ENCODE measurements at regions not wholly inside any gene's neighbourhood (a gene's known extent, or its start where the extent isn't known, plus 50 kb on each side); places are given as distances from the start of the nearest gene placed in this dataset.
"Not testable (repeated sequence)": the region's sequence is repeated elsewhere in the genome, so short reads cannot be mapped to it uniquely, and the experiment has no call there.

DNA sequence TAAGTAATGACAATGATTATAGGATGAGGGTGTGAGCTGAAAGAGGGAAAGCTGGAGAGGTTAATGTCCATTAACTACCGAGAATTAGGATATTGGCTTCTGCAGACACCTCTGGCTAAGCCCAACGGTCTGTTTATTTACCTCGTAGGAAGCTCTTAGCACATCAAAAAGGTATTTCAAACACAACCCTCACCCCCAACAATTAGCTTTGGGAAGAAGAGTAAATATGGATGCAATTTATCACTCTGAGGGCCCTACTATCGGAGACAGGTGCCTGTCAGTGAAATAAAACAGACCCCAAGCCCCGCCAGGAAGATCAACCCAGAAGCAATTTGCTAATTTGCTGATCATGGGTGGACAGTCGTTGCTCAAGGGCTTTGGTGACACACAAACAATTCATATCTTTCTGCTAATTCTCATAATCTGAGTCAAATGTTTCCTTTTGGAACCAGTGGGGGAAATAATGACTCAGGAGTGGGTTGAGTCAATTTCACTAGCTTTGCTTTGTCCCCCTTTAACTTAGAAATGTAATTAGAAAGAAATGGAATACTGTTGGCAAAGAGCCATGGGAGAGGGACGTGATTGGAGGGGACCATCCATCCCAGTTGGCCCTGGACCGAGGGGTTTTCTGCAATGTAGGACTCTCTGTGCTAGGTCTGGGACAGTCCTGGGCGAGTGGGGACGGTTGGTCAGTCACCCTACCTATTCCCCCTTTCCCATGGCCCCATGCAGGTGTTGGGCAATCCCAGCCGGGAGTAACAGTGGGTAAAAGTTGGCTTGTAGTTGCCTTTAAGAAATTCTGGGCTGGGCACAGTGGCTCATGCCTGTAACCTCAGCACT lies 99.1 kb upstream of the MED13L start:
- TF ChIP-seq POLR2A (IDR thresholded peaks at IDR 0.05; ENCODE audit: low read depth, low read length) (no peak), TAF1 (IDR thresholded peaks at IDR 0.05; ENCODE audit: borderline replicate concordance, low read depth, low read length) (no peak), POLR2AphosphoS5 (IDR thresholded peaks at IDR 0.05; ENCODE audit: low read depth, low read length) (no peak)
- DNase-seq (ENCODE audit: insufficient read length) (no peak), FAIRE-seq (no peak)

DNA sequence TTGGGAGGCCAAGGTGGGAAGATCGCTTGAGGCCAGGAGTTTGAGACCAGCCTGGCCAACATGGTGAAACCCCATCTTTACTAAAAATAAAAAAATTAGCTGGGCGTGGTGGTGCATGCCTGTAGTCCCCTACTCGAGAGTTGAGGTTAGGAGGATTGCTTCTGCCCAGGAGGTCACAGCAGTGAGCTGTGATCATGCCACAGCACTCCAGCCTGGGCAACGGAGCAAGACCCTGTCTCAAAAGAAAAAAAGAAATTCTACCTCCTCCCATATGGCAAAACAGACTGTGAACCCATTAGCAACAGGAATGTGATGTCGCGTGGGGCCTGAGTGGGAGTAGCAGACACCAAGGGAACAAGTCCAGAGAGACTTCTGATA lies 99.7 kb upstream of the MED13L start:
- FAIRE-seq; DNase-seq (ENCODE audit: insufficient read length): not testable (repeated sequence)

GRCh38 chr12:116378002-116378401 lies 100.5 kb upstream of the MED13L start:
- TF ChIP-seq POLR2AphosphoS5 (IDR thresholded peaks at IDR 0.05; ENCODE audit: low read depth, low read length) = no peak
- no peak for DNase-seq (ENCODE audit: insufficient read length)
- no peak for FAIRE-seq

DNA sequence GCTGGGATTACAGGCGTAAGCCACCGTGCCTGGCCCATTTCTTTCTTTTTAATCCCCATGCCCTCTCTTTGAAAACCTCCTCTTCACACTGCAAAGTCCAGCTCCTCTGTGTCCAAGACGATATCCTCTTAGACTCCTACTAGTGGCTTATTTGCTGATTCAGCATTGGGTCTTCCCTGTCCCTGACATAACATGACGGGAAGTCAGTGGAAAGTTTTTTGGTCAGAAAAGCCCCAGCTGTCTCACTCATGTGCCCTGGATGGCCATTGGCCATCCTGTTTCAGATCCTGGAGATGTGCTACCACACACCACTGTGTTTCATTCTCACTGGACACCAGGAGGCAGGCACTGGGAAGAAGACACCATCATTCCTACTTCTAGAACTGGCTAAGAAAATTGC lies 102.6 kb upstream of the MED13L start:
- DNase-seq (ENCODE audit: insufficient read length) = no peak
- no peak for FAIRE-seq
- TF ChIP-seq POLR2A (IDR thresholded peaks at IDR 0.05; ENCODE audit: low read depth, low read length) (no peak), POLR2AphosphoS5 (IDR thresholded peaks at IDR 0.05; ENCODE audit: low read depth, low read length) (no peak), TAF1 (IDR thresholded peaks at IDR 0.05; ENCODE audit: borderline replicate concordance, low read depth, low read length) (no peak)

DNA sequence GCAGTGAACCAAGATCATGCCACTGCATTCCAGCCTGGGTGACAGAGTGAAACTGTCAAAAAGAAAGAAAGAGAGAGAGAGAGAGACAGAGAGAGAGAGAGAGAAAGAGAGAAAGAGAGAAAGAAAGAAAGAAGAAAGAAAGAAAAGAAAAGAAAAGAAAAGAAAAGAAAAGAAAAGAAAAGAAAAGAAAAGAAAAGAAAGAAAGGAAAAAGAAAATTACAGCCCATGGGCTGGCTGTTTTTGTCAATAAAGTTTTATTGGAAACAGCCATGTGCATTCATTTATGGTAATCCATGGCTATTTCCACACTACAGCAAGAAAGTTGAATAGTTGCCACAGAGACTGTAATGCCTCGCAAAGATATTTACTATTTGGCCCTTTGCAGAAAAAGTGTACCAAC lies 103.2 kb upstream of the MED13L start:
- not testable (repeated sequence) for DNase-seq (ENCODE audit: insufficient read length); FAIRE-seq

- TF ChIP-seq POLR2AphosphoS5 (IDR thresholded peaks at IDR 0.05; ENCODE audit: low read depth, low read length) = no peak
- no peak for TF ChIP-seq TAF1 (IDR thresholded peaks at IDR 0.05; ENCODE audit: borderline replicate concordance, low read depth, low read length)
- TF ChIP-seq POLR2A (IDR thresholded peaks at IDR 0.05; ENCODE audit: low read depth, low read length) = no peak
- DNase-seq (ENCODE audit: insufficient read length) = no peak
- FAIRE-seq = no peak
These were observed 103.8 kb upstream of the MED13L start for GRCh38 chr12:116381240-116381743.

DNA sequence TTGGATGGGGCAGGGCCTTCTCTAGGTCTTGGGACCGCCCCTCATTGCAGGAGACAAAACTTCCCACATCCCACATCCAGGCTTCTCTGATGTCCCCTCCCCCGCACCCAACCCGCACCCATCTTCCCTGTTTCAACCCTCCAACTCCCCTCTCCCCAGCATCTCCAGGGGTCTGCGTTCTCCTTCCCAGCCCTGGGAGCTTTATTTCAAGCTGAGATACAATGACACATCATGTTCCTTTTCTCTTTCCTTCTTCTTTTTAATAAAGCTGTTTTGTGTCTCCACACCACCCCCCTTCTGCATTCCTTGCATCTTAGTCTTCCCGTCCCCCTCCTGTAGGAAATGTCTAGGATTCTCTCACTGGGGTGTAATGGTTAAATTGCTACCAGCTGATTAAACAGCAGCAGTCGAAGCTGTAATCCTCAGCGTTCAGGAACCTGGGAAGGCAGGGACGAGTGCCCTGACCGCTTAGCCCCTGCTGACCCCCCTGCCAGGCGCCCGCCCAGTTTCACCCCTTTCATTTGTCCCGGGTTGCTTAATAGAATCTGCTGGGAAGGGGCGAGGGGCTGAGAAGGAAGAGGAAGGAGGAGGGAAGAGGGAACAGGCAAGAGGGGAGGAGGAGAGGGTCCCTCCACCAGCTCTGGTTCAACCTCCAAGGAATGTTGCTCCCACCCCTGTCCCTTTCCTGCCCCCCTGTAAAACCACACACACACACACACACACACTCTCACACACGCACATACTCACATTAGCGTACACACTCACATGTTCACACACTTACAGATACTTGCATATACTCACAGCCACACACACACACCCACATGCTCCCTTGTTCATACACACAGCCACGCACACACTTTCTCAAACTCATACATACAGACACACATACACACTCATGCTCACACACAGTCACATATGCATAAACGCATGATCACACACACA lies 104.5 kb upstream of the MED13L start:
- TF ChIP-seq POLR2AphosphoS5 (IDR thresholded peaks at IDR 0.05; ENCODE audit: low read depth, low read length) = no peak
- no peak for TF ChIP-seq TAF1 (IDR thresholded peaks at IDR 0.05; ENCODE audit: borderline replicate concordance, low read depth, low read length)
- no peak for TF ChIP-seq POLR2A (IDR thresholded peaks at IDR 0.05; ENCODE audit: low read depth, low read length)
- DNase-seq (ENCODE audit: insufficient read length) (no peak), FAIRE-seq (no peak)

- no peak for DNase-seq (ENCODE audit: insufficient read length)
These were observed 105.4 kb upstream of the MED13L start for GRCh38 chr12:116382686-116383530.

GRCh38 chr12:116384175-116384574 lies 106.7 kb upstream of the MED13L start:
- DNase-seq (ENCODE audit: insufficient read length) = no peak
- TF ChIP-seq POLR2AphosphoS5 (IDR thresholded peaks at IDR 0.05; ENCODE audit: low read depth, low read length) = no peak
- no peak for TF ChIP-seq TAF1 (IDR thresholded peaks at IDR 0.05; ENCODE audit: borderline replicate concordance, low read depth, low read length)
- TF ChIP-seq POLR2A (IDR thresholded peaks at IDR 0.05; ENCODE audit: low read depth, low read length) = no peak
- FAIRE-seq = no peak

More at GRCh38 chr12:116382686-116383530, 105.4 kb upstream of the MED13L start:
- FAIRE-seq = no peak
- TF ChIP-seq POLR2AphosphoS5 (IDR thresholded peaks at IDR 0.05; ENCODE audit: low read depth, low read length) (no peak), POLR2A (IDR thresholded peaks at IDR 0.05; ENCODE audit: low read depth, low read length) (no peak), TAF1 (IDR thresholded peaks at IDR 0.05; ENCODE audit: borderline replicate concordance, low read depth, low read length) (no peak)

DNA sequence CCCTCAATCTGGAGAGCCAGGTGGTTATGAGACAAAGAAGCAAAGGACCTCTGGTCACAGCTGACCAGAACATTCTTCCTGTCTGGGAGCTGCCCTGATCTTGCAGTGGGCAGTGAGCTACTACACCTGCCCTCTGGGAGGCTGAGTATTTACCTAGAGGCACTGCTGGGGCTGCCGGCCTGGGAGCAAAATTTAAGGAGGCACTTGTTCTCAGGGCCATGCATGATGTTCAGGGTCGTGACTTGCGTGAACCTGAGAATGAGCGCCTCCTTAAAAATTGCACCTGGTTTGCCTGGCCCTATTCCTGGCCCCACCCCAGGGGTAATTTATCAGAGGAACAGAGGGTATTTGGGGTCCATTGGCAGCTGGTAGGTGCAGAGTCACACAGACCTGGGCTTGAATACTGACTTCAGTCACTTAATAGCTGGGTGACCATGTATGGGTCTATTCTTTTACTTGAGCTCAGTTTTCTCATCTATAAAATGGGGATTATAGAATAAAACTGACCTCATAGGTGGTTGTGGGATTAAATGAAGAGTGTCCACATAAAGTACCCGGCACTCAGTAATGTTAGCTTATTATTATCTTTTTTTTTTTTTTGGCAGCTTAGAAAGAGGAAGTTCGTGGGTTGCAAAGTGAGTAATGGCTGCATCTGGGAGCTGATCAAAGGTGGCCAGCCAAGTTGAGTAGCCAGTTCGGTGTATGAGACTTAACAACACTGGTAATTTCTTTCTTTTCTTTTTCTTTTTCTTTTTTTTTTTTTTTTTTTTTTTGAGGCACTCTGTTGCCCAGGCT lies 107.4 kb upstream of the MED13L start:
- TF ChIP-seq POLR2A (IDR thresholded peaks at IDR 0.05; ENCODE audit: low read depth, low read length) (no peak), POLR2AphosphoS5 (IDR thresholded peaks at IDR 0.05; ENCODE audit: low read depth, low read length) (no peak)
- no peak for DNase-seq (ENCODE audit: insufficient read length)
- FAIRE-seq = no peak
